DMS153 (cell line): ENCODE measurements at regions not wholly inside any gene's neighbourhood (a gene's known extent, or its start where the extent isn't known, plus 50 kb on each side); places are given as distances from the start of the nearest gene placed in this dataset.
"Not testable (repeated sequence)": the region's sequence is repeated elsewhere in the genome, so short reads cannot be mapped to it uniquely, and the experiment has no call there.

Experiments
- DNase-seq: peaks from one replicate; lab custom pipeline; 2025; lab: John Stamatoyannopoulos, UW

- no peak for DNase-seq
These were observed 246.7 kb upstream of the NRIP1 start for GRCh38 chr21:15311510-15311909.

GRCh38 chr21:15317034-15317433 lies 252.2 kb upstream of the NRIP1 start:
- not testable (repeated sequence) for DNase-seq

DNA sequence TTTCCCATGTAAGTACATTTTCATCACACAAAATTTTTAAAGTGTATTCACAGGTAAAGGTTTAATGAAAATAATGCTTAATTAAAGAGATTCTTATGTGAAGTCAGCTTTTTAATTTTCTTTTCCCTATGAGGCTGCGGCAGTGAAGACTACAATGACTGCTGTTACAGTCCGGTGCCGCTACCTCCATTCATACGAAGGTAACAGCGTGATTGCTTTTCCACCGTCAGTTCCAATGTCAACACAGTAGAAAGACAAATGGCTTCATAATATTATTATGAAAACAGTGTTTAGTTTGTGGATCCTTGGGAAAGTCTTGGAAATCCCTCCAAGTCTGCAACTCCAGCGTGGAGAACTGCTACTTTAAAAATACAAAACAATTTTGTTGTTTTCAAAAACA lies 254.9 kb upstream of the NRIP1 start:
- DNase-seq = no peak

- DNase-seq = no peak
These were observed 259.7 kb upstream of the NRIP1 start for GRCh38 chr21:15324542-15324941.

- no peak for DNase-seq
These were observed 261.4 kb upstream of the NRIP1 start for GRCh38 chr21:15326032-15326867.

DNA sequence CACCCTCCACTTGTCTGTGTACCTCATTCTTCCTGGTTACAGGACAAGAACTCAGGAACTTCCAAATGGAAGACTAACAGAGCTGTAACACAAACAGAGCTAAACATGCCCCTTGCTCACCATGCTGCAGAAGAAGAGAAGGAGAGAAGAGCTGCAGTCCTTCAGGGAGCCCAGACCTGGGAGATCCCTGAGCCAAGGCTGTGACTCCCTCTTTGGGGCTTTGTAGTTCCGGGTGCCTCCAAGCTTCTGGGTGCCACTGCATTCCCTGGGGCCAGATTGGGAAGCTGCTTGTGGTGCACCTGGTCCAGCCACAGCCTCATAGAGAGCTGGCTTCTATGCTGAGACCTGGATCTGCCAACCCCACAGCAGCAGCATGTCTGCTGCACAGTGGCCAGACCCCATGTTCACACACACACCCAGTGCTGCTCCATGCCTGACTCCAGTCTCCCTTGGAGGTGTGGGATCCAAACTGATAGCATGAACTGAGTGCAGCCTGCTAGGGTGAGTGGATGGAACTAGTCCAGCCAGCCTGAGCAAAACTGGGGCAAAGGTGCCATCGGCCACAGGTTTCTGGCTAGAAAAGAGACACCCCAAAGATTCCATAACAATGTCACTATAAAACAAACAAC lies 263.0 kb upstream of the NRIP1 start:
- DNase-seq = no peak

DNA sequence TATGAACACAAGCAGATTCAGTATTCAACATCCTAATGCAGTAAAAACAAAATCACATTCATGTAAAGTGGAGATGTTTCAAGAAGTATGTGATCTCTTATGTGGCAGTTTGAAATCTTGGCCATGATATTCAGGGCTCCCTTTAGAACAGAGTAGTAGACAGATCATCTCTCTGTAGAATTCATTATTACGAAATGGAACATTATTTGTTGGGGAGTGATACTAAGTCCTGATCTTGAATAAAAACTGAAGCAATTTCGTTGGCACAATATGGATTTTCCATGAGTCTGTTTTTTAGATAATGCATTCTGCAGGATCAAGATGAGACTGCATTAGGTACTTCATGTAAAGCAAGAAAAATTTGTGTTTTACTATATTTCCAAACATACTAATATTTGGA lies 264.4 kb upstream of the NRIP1 start:
- DNase-seq = no peak

DNA sequence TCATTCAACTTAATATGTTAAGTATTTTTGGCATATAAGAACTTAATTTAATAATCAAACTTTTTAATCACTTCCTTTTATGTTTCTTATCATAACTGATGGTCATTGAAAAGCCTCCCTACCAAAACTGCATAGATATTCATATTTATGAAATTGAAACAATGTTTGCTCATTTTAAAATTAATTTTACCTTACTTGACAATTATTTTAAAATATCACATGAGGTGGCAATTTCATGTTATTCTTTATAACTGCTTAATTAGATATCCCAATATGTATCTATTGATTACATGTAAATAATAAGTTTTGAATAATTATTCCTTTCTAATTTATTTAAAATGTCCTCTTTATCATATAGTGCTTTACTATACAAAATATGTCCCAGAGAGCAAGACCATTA lies 266.1 kb upstream of the NRIP1 start:
- DNase-seq = no peak

GRCh38 chr21:15332572-15332971 lies 267.8 kb upstream of the NRIP1 start:
- DNase-seq = no peak

- DNase-seq = no peak
These were observed 268.4 kb upstream of the NRIP1 start for GRCh38 chr21:15333136-15333710.

DNA sequence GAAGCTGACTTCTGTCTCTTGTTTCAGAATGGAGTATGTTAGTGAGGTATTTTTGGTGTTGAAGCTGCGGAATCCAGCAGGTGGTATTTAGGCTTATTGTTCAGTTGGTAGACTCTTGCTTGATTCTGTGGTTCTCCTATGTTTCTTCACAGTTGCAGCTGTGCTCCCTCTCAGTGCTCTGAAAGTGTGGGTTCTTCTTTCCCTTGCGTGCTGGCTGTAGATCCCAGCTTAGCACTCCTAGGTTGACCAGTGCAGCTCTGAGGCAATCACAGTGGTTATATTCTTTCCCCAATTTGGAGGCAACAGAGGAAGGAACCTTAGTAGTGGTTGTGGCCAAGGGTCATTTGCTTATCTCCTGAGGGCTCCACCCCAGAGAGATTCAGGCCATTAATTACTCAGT lies 269.2 kb upstream of the NRIP1 start:
- DNase-seq = no peak

DNA sequence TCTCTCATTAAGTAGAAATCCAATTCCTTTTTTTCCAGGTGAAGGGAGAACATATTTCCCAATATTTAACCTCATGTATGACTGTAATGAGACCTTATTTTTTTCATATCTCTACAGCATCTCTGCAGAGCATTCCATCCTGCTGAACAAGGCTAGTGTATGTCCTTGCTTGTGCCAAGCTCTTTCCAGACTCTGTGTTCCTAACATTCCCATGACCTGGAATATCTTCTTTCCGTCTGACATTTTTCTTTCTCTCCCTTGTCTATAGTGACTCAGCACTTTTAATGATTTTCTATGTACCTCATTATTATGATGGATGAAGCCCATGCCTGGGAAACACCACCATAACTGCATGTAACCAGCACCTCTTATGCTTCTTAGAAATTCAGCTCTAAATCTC lies 278.3 kb upstream of the NRIP1 start:
- no peak for DNase-seq

- no peak for DNase-seq
These were observed 287.2 kb upstream of the NRIP1 start for GRCh38 chr21:15352009-15352408.

DNA sequence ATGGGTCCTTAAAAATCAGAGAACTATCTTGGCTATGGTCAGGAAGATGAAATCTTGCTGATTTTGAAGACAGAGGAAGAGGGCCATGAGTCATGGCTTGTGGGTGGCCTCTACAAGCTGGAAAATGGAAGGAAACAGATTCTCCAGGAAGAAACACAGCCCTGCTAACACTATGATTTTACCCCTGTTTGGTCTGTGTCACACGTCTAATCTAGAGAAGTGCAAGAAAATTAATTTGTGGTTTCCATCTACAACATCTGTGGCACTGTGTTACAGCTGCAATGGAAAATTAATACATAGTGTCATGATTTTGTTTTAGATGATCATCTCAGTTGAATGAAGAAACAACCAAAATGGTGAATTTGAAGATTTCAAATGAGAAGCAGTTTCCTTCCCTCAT lies 288.7 kb upstream of the NRIP1 start:
- no peak for DNase-seq

DNA sequence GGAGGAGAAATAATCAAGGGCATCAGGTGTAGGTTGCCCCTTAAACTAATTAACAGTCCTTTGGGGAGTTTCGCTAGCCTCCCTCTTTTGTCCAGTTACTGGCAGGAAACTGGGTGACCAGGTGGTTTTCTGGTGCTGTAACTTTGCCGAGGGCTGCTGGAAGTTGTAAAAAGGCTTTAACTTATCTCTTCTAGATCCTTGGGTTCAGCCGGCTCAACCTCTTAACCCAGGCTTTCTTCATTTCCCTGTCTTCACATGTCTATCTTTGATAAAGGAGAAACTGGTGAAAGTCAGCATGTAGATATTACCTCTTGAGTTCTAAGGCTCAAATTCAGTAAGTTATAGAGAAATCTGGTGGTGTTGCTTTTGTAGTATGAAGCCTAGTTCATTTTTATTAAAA lies 289.7 kb upstream of the NRIP1 start:
- DNase-seq = no peak

DNA sequence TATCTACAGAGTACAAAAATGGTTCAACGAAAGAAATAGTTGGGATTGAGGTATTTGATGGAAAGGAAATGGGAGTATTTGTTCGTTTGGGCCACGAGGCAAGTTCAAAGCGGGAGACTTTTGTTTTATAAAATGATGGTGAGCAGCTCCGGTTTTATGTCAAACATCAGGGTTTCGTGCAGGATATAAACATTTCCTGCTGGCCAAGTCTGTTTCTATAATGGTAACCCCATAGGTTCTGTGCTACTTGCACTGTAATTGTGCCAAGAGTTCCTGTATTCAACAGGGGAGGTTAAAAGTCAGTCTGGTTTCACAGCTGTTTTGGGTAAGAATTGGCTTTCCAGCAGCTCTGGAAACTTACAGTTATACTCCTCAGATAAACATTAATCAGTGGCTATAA lies 290.3 kb upstream of the NRIP1 start:
- DNase-seq = no peak

DNA sequence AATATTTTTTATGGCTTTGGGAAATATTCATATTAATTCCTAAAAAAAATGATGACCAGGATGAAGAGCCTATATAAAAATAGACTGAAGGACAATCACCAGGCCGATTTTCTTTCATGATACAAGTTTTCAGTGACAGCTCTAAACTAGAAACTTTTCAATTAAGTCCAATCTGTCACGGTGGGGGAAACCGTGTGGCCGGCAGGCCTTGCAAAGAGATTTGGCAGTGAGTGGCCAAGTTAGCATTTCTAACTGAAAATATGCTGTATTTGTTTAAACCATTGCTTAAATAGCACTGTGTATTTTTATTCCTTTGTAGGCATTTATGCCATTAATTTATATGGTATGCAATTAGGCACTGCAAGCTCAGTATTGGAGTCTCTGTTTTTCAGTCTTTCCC lies 294.5 kb upstream of the NRIP1 start:
- DNase-seq = no peak

GRCh38 chr21:15362458-15362857 lies 297.7 kb upstream of the NRIP1 start:
- DNase-seq = no peak

- DNase-seq = no peak
These were observed 299.1 kb upstream of the NRIP1 start for GRCh38 chr21:15363921-15364320.

DNA sequence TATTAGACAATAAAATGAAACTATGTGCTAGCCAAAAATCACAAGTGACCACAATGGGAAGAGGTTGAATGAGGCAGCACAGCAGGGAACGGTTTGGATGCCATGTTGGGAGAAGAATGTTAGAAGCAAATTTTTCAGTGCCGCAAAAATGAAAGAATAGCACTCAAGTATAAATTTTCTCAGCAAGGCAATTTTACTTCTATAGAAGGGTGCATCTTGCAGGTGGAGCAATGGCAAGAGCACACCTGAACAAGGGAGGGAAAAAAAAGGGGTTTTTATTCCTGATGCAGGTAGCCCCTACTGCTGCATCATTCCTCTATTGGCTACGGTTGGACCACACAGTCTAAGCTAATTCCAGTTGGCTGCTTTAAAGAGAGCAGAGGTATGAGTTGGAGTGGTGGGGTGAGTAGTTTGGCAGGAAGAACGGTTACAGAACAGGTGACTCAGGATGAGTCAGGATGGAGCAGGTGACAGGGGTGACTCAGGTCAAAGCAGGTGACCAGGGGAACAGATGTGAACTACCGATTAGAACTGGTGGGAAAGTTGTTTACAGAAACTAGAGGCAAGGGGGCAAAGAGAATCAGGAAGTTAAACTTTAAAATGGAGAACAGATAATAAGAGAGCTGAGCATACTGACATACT lies 301.1 kb upstream of the NRIP1 start:
- no peak for DNase-seq

DNA sequence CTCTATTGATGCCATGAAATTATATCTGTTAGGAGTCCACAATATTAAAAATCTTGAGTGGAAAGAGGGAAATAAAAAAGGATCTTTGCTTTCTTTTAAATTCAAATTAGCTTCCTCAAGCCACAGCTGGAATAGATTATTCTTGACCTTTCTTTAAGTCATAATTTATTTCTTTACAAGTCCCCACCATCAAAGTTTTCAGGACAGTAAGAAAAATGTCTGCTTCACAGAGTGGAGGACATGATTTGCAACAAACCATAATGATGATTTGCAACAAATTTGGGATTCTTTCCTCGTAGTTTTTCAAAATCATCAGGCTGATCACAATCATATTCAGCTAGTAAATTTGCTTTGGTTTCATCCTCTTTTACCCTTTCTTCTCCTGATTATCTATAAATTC lies 301.8 kb upstream of the NRIP1 start:
- DNase-seq = no peak

GRCh38 chr21:15367061-15367626 lies 302.3 kb upstream of the NRIP1 start:
- no peak for DNase-seq
